M059J (cell line): ENCODE measurements at regions not wholly inside any gene's neighbourhood (a gene's known extent, or its start where the extent isn't known, plus 50 kb on each side); places are given as distances from the start of the nearest gene placed in this dataset.

Experiments used
- DNase-seq: peaks from one replicate; pipeline ENCODE4 v3.0.0-alpha.2; 2012; ENCODE audit warnings: low read depth

DNA sequence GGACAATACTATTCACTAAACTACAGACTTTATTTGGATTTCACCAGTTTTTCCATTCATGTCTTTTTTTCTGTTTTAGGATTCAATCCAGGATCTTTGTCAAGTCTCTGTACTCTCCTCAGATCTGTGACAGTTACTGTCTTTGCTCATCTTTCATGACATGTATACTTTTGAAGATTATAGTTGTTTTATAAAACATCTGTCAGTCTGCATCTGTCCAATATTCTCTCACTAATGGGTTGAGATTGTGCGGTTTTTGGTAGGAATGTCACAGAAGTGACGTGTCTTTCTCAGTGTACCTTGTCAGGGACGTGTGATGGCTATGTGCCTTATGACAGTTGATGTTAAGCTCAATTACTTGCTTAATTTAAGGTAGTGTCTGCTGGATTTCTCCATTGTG is 124.9 kb upstream of the TPK1 start:
- no peak for DNase-seq

DNA sequence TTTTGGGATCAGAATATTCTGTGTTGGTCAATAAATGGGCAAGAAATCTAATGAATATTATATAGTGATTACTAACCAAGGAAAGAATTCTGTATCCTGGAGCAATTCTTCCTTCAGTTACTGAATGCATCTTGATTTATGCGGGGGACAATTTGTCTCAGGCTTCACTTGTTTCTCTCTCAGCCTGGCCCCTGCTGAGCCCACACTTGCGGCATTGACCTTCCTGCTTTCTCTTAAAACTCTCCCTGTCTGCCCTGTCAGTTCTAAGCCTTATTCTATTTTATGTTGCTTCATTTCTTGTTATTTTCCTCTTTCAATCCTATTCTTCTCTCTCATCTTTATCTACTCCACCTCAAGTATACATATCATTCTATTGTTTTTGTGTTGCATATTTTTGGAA is 122.1 kb upstream of the TPK1 start:
- DNase-seq, result no peak

DNA sequence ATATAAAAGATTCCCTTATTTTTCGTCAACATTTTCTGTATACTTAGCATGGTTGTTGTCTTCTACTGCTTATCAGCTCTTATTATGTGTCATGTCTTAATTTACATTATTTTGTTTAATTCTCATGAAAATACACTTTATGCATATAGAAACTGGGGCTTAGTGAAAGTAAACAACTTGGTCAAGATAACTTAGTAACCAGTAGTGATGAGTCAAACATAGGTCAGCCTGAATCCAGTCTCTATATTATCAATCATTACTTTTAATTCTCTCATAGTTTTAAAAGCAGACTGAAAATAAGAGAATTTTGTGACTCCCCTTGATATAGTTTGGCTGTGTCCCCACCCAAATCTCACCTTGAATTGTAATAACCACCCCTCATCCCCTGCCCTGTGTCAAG is 119.6 kb upstream of the TPK1 start:
- DNase-seq, result no peak

DNA sequence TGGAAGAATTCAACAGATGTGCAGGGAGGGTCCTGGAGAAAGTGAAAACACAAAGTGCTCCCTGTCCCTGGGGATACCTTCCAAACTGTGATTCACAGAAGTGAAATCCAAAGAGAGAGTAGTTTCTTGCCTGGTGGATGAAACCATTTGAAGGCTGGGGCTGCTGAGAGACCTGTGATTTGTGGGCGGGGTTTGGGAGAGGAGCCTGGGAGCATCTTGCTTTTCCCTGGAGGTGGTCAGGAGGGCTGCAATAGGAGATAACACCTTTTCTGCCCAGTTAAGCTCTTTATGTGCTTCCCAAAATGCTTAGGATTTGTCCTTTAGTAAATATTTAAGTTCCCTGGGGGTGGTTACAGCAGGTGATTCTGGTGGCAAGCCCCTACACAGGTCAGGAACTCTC is 105.3 kb upstream of the TPK1 start:
- DNase-seq, result no peak

DNA sequence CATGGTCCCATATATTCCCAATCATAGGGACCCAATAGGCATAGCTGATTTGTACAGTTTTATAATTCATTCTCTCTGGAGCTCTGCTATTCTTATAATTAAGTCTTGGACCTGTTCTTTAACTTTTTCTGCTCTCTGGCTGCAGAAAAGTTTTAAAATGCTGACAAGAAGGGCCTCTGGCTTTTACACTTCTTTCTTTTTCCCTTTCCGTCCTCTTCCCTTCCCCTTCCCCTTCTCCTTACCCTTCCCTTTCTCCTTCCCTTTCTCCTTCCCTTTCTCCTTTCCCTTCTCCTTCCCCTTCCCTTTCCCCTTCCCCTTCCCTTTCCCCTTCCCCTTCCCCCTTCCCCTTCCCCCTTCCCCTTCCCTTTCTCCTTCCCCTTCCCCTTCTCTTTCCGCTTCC is 101.3 kb upstream of the TPK1 start:
- DNase-seq, result no peak

DNA sequence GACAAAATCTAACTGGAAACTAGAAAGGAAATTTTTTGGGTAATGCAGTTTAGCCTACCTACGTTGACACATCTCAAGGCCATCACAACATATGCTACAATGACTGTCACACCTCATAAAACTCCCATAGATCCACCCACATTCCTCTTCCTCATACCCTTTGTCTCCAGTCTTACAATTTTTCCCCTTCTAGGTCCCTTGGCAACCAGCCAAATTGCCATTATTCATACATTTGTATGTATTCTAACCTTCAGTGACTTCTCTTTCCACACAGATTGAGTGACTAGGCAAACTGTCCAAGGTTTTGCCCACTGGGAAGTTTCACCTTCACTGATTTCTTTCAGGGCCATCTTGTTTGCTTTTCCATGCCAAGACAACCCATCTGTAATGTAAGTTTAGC is 100.5 kb upstream of the TPK1 start:
- DNase-seq, result no peak

DNA sequence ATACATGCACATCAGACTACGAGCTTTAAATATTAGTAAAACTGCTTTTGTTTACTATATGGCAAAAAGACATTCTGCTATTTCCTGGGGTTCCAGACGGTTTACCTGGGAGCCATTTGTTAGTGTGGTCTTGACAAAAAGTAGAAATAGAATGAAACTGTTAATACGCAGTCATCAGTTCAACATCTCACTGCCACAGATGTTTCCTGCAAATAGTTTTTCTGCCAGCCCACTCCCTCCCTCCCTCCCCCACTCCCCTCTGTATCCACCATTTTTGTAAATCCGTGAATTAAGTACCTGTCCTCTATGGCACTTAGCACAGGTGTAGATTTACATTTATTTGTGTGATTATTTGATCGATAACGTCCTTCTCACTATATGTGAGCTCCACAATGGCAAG is 74.6 kb upstream of the TPK1 start:
- DNase-seq, result no peak

DNA sequence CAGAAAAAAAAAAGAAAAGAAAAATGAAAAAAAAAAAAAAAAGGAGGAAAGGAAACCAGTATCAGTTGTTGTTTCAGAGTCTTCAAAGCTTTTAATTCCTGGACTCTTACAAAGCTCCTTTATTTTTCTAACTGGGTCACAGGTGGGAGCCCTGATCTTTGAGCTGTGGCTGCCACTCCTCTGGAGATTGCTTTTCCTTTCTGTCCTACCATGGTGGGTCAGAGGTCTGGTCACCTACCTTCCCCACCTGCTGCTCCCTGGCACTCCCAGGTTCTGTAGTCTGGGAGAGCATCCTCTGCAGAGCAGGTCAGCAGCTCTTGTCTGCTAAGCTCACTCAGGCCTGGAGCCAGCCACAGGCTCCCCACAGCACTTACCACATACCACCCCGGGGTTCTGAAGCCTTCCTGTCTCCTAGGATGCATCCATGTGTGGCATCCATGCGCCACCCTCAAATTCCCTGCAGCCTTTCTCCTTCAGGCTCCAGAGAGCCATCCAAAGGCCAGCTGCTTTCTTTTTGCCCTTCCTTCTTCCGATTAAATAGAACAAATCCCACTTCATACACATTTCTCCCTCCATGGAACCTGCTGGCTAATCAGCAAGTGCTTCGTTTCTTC is 73.2 kb upstream of the TPK1 start:
- no peak for DNase-seq

DNA sequence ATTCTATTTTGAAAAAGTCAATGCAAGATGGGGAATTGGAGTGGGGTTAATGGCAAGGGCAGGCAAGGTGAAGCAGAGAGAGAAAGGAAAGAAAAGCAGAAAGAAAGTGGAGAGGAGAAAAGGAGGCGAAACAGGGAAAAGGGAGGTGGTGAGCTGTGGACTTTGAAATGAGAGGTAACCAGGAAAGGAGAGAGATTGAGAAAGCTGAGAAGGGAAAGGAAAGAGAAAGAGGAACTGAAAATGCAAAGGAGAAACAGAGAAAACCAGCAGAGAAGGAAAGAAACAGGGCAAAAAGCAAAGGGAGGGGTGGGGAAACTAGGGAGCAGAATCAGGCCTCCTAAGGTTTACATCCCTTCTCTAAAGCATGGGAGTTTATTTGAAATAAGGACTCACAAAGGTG is 72.5 kb upstream of the TPK1 start:
- DNase-seq, result no peak

- DNase-seq, result no peak
These were observed 71.7 kb upstream of the TPK1 start for GRCh38 chr7:144907577-144907976.

DNA sequence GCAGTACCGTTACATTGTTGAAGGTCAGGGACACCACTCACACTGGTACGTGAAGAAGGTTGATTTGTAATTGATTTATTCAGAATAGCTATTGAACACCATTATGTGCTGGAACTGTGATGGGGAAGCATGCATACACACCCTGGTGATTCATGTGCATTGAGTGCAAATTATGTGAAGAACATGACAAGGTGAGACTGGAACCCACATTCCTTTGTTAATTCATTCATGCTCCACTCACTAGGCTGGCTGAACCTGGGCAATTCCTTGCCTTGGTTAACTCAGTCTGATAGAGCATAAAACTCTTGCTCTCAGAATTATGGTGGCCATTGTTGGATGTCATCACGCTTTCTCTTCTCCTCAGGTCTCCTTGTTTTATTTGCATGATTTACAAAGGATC is 67.3 kb upstream of the TPK1 start:
- DNase-seq, result no peak

- DNase-seq, result no peak
These were observed 56.9 kb upstream of the TPK1 start for GRCh38 chr7:144892761-144893160.
